HG03439 (cell line): ENCODE measurements at regions not wholly inside any gene's neighbourhood (a gene's known extent, or its start where the extent isn't known, plus 50 kb on each side); places are given as distances from the start of the nearest gene placed in this dataset.

Experiments used
- ATAC-seq: cut with Tn5 transposase; IDR thresholded peaks from one replicate; pipeline ENCODE4 v1.9.1; 2021; ENCODE audit warnings: mild to moderate bottlenecking, moderate library complexity; ENCODE audit not compliant: unreplicated experiment

DNA sequence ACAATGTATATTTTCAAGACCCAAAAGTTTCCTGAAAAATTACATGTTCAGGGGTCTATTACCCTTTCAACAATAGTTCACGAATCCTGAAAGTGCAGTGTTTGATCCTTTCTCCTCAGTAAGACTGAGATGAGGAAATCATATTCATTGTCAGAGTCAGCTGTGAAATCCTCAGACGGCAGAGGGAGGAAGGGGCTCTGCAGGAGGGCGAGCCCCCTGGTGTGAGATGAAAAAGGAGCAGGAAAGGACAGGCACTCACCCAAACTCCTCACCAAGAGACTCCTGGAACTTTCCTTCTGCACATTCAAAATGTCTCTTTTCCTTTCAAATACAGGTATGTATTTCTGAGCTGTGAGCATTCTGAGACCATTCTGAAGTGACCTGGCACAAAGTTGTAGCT is 150.3 kb upstream of the HABP2 start:
- ATAC-seq = no peak

DNA sequence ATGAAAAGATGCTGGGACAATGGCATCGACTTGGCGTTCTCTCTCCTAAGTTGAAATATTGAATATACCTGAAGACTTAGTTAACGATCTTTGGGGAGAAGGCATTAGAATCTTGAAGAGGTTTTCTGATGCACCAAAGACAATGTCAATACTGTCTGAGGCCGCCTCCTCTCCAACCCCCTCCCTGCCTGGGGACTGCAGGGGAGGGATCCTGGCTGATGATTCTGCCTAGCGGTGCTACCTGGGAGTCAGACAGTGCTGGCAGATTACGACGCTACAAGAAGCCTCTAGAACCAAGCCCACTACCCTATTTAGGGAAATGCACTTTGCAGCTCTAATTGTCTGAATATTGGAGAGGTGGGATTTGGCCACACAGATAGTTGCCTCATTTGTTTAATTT is 145.6 kb upstream of the HABP2 start:
- ATAC-seq = no peak

DNA sequence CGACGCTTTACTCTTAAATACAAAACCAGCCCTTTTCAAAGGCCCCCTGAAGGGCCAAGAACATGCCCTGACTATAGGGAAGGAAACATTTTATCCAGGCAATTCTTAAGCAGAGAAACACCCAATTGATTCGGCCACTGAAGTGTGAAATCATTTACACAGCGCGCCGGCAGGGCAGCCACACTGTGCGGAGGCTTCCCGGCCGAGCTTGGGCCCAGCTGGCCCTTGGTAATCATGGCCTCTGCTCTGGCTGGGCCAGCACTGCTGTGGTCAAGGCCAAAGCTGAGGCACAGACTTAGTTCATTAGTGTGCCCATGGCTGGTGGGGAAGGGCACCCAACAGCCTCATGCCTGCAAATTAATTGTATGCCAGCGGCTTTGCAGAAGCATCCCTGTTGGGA is 143.7 kb upstream of the HABP2 start:
- ATAC-seq = no peak

DNA sequence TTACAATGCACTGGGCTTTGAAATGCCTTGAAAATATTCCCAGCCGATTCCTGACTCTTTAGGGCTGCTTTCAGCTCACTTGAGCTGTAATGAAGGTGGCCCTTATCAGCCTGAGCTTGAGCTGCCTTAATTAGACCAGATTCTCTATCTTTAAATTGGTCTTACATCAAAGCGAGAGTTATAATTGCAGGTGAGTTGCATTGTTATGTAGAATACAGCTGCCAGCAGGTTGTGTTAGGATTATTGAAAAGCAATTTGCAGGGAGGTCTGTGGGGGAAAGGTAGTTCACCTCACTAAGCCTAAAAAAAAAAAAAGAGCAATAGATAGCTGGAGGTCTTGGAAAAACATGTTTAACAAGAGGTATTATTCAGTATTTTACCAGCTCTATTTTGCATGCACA is 142.2 kb upstream of the HABP2 start:
- no peak for ATAC-seq

DNA sequence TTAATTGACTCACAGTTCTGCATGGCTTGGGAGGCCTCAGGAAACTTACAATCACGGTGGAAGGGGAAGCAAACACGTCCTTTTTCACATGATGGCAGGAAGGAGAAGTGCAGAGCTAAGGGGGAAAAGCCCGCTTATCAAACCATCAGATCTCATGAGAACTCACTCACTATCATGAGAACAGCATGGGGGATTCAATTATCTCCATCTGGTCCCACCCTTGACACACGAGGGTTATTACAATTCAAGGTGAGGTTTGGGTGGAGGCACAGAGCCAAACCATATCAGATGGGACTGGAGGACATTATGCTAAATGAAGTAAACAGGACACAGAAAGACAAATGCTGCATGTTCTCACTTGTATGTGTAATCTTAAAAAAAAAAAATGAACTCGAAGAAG is 141.4 kb upstream of the HABP2 start:
- no peak for ATAC-seq

DNA sequence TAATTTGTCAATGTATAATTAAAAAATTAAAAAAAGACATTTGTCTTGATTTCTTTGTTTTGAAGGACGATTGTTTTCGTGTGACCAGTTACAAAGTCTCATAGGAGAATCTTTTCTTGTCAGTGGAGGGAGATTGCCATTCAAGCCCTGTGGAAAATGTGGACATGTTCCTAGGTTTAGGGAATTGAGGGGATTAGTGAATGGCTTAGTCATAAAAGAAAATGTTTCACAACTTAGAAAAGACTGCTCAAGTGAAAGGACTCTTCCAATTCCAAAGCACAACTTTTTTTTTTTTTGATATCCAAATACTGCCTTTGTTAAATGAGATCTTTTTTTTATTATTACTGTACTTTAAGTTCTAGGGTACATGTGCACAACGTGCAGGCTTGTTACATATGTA is 140.7 kb upstream of the HABP2 start:
- no peak for ATAC-seq

DNA sequence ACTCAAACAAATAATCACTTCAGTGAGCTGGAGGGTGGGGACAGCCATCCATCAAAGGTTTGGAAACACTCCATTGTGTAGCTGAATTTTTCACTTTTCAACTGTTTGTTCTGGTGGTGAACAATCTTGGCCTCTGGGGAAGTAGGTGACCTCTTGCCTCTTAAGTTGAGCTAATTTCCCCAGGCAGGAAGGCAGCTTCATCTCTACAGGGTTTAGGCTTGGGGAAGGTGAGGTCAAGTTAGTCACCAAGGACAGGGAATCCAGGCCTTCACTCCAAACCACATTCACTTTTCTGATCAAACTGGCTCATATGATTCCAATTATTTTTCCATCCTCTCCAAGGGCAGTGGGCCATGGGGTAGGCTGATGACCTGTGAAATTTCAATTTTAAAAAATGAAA is 138.3 kb upstream of the HABP2 start:
- no peak for ATAC-seq

DNA sequence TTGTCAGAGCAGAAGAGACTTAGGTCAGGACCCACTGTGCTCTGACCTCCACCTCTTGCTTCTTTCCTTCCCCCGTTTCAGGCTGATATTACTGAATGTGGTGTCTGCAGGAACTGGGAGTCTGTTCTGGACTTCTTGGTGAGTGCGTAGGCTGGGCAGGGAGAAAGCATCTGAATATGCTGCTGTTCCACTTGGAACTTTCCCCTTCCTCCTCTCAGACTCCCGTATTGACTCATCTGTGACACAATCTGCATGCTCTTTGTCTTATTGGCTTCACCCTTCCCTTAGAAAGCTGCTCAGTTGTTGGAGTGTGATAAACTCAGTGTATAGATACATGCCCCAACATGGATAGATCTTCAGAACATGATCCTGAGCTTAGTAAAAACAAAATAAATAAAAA is 137.6 kb upstream of the HABP2 start:
- no peak for ATAC-seq

DNA sequence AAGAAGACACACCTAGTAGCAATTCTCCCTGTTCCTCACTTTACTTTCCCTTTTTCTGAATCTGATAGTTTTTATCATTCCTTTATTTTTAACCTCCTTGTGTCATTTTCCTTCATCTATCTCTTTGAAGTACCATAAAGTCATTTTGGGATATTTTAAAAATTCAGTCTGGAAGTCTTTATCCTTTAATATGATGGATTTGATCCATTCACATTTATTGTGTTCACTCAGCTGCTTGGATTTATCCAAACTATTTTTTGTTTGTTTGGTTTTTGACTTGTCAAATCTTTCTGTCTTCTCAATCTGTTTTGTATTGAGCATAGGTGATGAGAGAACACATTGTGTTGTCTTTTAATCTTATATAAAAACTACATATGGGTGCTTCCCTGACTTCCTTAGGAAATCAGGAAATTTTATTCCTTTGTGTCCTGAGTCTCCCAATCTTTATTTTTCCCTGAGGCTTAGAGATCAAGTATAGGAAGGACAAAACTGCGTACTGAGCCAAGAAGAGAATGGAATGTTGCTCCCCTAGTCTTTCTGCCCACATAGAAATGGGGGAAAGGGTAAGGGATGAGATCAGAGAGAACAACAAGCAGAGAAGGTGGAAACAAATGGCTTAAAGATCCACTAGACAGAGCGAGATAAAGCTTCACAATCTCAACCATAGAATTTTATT is 132.7 kb upstream of the HABP2 start:
- no peak for ATAC-seq

DNA sequence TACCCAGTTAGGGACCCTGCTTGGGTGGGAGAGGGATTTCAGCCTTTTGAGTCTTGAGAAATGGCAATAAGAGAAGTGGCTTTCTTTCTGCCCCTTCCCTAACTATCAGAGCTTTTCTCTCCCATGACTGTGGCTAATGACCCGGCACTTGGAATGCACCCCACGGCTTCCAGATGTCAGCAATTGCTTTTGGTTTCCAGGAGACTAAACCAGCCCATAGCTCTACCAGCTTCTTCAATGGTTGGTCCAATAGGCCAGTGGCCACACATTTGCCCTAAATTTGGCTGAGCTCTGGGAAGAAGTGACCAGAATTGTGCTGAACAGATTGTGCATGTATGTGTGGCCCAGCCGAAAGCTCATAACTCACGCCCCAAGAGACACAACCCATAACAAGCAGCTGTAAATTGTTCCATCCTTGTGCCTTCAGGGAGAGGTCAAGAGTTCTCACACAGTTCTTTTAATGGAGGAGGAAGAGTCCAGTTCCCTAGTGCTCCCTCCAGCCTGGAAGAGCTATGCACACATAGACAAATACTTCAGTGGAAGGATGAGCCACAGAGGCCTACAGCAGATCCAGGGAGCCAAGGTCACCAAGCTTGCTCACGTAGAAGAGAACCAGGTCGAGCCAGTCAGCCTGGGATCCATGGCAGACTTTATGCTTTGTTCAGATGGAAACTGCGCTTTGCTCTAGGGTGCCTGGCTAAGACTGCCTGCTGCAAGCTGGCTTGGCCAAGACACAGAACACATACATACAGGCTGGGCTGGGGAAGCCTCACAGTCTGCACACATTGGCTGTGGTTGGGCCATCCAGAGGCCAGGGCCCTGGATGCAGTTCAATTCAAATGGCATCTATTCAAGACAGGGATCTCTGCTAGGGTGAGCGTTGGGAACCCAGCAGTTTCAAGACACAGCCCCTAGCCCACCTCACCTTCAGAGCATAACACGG is 131.8 kb upstream of the HABP2 start:
- ATAC-seq = no peak

DNA sequence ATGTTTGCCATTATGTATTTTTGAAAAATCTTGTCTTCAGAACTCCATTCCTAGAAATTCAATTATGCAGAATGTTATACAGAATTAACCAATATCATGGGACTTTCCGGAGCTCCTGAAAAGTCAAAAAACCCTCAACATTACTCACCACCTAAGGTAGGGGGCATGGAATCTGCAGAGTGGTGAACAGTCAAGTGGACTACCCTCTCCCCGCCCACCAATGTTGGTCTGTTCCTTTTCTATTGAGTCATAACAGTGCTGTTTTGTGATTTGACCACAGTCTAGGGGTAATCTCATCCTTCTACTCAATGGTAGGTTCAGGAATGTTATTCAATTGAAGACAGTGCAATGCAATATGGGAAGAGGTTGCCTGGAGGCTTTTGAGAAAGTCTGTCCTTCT is 130.5 kb upstream of the HABP2 start:
- ATAC-seq = no peak

DNA sequence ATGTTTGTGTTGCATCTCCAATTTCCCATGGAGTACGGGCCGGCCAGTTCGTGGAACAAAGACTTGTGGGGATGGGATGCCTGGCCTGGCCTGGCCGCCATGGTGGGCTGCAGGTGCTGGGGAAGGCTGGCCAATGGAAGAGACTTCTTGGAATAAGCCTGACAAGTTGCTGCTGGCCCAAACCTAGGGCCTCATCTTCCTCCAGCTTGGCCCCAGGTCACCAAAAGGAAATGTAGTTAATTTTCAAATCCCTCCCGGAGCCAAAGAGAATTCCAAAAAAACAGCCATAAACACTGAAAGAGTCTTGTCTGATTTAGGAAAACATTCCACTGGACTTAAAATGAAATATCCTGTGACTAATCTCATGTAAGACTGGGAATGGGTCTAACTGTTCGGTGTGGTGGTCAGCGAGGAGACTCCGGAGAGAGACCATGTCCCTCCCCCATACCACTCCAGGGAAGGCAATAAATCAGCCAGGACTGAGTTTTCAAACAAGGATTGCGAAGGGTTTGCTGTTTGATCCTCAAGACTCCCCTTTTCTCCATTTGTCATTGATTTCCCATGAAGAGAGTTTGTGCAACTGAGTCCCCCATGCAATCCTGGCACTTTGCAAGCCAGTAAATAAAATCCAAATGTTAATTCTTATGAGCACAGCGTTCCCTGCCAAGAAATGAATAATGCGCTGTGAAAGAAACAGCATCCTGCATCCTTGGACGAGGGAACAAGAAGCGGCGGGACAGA is 128.7 kb upstream of the HABP2 start:
- no peak for ATAC-seq

DNA sequence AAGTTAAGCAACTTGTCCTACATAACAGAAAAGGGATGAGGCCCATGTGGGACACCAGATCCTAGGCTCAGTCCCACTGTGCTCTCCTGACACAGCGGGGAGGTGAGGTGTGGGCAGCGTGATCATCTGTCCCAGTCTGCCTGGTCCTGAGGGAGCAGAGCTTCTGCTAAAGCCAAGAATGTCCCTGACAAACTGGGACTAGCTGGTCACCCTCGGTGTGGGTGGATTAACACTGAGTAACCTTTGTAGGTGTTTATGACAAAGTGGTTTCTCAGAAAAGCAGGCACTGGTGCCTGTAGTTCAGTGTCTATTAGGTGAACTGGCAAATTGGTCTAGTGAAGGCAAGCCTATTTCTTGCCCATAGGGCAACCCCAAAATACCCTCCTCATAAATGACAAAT is 127.8 kb upstream of the HABP2 start:
- ATAC-seq = no peak

DNA sequence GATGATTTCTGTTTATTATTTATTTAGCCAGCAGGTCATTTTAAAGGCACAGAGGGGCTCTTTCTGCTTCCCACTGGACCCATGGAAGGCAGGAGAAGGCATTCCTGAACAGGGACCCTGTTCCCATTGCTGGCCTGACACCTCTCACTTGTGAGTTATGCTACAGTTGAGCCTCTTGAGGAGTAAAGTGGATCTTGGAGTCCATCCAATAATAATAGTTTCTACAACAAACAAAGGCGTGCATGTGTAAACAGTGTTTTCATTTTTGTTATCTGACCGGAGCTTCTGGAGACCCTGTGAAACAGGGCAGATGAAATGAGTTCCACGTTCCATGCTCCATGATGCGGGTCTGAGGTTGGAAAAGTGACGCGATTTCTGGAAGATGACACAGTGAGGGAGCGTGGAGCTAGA is 127.3 kb upstream of the HABP2 start:
- no peak for ATAC-seq

DNA sequence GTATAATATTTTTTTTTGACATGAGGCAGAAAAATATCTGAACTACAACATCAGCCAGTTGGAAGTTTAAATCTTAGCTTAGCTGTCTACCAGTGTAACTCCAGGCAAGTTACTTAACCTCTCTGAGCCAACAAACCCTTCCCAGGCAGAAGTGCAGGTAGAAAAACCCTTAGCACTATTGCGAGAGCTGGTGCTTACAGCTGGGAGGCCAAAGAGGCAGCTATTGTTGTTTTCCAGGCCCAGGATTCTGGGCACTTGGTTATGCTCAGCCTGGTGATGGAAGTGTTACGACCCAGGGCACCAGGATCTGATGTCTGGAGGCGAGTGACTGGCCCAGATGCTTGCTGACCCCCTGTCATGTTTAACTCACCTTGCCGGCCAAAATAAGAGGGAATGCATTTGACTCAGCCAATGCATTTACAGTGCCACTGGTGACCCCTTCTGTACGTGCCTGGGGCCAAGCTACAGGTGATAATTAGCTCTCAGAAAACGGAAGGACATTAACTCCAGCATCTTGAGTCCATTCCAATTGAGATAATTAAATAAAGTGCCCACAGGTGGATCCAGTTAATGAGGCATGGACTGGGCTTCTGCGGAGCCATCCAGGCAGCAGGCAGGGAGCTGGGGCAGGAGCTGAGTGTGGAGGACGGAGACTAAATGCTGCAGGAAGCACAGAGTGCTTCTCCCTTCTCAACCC is 126.5 kb upstream of the HABP2 start:
- ATAC-seq = no peak

DNA sequence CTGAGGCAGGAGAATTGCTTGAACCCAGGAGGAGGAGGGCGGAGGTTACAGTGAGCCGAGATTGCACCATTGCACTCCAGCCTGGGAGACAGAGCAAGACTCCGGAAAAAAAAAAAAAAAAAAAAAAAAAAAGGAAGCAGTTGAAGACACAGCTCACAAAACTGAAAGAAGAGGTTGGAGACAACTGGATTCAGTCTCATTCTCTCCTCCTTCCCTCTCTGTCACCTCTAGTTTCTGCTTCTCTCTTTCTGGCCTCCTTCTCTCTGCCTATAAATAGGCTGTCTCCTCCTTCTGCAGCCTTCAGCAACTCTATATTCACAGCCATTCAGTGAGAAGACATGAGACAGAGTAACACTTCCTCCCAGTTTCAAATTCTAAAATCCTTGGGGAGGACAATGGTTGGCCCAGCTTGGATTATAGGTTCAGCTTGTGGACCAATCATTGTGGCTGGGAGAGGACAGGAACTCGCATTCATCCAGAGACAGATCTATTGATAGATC is 125.6 kb upstream of the HABP2 start:
- no peak for ATAC-seq

DNA sequence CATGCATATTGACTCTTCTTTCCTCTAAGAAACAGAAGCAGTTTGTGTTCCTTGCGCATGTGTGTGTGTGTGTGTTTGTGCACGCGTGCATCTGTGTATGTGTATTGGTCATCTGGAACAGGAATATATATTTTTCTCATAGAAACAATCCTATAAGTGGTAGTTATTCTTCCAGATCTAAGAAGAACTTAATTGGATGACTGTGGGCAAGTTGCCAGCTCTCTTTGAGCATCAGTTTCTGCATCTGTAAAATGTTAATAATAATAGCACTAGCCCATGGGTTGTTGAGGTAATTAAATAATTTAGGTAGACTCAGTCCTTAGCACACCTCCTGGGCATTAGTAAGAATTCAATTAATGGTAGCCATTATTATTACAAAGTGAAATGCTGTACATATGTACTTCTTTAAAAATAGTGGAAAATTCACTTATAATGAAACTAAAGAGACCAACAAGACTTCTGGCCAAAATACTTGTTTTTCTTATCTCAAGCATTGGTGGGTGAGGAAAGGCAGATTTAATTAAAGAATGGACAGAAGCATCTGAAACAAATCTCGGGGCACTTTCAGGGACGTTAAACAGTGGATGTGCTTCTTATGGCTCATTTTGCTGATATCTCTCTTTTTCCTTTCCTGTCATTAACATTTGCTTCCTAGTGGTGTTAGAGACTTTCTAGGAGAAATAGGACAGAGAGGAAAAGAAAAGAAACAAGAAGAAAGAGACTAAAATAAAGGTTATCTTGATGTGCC is 124.9 kb upstream of the HABP2 start:
- ATAC-seq = no peak

DNA sequence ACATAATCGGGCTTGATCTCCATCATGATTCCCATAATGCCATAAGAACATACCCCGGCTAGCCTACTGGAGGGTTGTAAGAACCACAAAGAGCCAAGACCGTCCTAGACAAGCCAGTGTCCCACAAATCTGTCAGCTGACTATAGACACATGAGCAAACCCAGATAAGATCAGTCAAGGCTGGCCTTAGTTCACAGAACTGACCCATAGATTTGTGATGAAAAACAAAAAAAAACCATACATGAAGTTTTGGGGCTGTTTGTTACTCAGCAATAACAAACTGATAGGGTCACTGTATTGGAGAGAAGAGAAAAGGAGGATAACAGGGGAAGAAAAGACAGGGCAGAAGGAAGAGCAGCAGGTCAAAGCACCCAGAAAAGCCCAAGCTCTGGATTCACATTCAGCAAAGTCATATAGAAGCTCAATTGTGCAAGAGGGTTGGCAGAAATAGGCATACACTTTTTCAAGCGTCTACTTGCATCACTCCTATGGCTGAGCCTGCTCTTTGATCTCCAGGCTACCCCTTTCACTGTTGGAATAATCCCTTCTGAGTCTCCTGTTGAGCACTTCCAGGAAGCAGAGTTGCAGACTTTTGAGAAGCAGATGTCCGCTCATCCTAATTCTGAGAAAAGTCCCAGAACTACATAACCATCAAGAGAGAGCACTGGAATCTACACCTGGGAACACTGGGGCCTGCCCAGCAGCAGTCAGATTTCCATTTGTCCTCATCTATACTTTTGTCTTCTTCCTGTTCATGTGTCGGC is 122.0 kb upstream of the HABP2 start:
- ATAC-seq = no peak

DNA sequence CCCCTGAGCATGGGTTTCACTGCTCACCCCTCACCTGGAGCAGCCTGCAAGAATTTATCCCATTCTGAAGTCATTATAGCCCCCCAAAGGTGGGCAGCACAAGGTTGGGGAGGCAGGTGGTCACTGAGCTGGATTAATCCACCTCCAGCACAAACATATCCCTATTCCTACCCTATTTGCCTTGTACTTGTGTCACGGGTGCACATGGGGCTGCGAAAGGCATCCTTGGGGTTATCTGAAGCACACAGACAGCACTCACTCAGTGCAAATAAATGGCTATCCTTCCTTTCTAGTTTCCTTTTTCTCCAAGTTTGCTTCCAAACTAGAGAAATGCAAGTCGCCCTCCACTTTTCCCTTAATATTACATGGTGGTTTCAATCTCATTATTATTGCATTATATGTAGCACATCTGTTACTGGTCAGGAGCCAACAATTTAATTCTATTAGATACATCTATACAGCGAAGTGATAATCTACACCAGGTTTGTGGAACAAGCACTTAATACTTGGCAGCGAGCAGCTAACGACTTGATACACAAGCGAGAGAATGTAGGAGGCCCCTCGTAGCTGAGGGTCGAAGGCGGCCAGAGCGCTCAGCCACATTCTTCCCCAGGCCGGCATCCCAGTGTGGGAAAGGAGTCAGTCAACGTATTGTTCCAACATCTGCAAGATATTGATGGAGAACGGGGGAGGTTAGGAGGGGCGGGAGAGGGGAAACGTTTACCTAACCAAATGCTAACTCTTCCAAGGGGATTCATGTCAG is 121.3 kb upstream of the HABP2 start:
- no peak for ATAC-seq
